ENCODE measurements at regions not wholly inside any gene's neighbourhood (a gene's known extent, or its start where the extent isn't known, plus 50 kb on each side); places are given as distances from the start of the nearest gene placed in this dataset.

- TF ChIP-seq CTCF (CRISPR knock-in tag; IDR thresholded peaks at IDR 0.05), result no peak
- no peak for TF ChIP-seq ZNF597 (CRISPR knock-in tag; IDR thresholded peaks at IDR 0.05)
- no peak for TF ChIP-seq RNF219 (CRISPR knock-in tag; IDR thresholded peaks at IDR 0.05)
- no peak for TF ChIP-seq MEIS2 (CRISPR knock-in tag; IDR thresholded peaks at IDR 0.05)
- TF ChIP-seq ZBTB43 (CRISPR knock-in tag; conservative IDR thresholded peaks at IDR 0.05), result no peak
- TF ChIP-seq ZNF772 (CRISPR knock-in tag; IDR thresholded peaks at IDR 0.05), result no peak
- no peak for TF ChIP-seq ZNF614 (CRISPR knock-in tag; IDR thresholded peaks at IDR 0.05; ENCODE audit: borderline replicate concordance)
- no peak for TF ChIP-seq ATF7 (IDR thresholded peaks at IDR 0.05)
- no peak for TF ChIP-seq ATF7 (CRISPR knock-in tag; IDR thresholded peaks at IDR 0.05)
- no peak for TF ChIP-seq MED13 (CRISPR knock-in tag; IDR thresholded peaks at IDR 0.05)
- no peak for TF ChIP-seq ZXDC (CRISPR knock-in tag; IDR thresholded peaks at IDR 0.05)
- TF ChIP-seq ZBTB1 (CRISPR knock-in tag; IDR thresholded peaks at IDR 0.05; ENCODE audit: borderline replicate concordance), result no peak
- no peak for TF ChIP-seq HNF1A (IDR thresholded peaks at IDR 0.05; ENCODE audit: low read depth)
- no peak for TF ChIP-seq HNF1A (CRISPR knock-in tag; IDR thresholded peaks at IDR 0.05; ENCODE audit: borderline replicate concordance)
- TF ChIP-seq ELF1 (CRISPR knock-in tag; IDR thresholded peaks at IDR 0.05), result no peak
- no peak for TF ChIP-seq ZNF281 (CRISPR knock-in tag; IDR thresholded peaks at IDR 0.05; ENCODE audit: borderline replicate concordance)
Measured at GRCh38 chr10:89846786-89847185, 145.4 kb downstream of the KIF20B start.

All from HepG2 (cell line).